Kidney epithelial cell (primary cell): ENCODE measurements at regions not wholly inside any gene's neighbourhood (a gene's known extent, or its start where the extent isn't known, plus 50 kb on each side); places are given as distances from the start of the nearest gene placed in this dataset.

Experiments
- DNase-seq: peaks from one replicate; pipeline ENCODE4 v3.0.0-alpha.2; 2010; ENCODE audit warnings: low read depth
- H3K27me3 ChIP-seq: 2 replicates; pipeline ENCODE4 v1.6.0; 2011; ENCODE audit warnings: low read length; ENCODE audit not compliant: control insufficient read depth, insufficient read depth
- H3K36me3 ChIP-seq: 2 replicates; pipeline ENCODE4 v1.5.1; 2011; ENCODE audit warnings: low read length; ENCODE audit not compliant: control insufficient read depth, insufficient read depth
- H3K4me3 ChIP-seq: 2 replicates; pipeline ENCODE4 v1.5.1; 2011; ENCODE audit warnings: low read depth, mild to moderate bottlenecking, control low read depth, low read length
- CTCF ChIP-seq: IDR thresholded peaks from 2 replicates; pipeline ENCODE4 v1.5.1; 2011; ENCODE audit warnings: mild to moderate bottlenecking, moderate library complexity, low read length, control low read depth, inconsistent platforms; ENCODE audit not compliant: insufficient read depth, poor library complexity, severe bottlenecking

GRCh38 chr18:72324677-72325076, 219.5 kb downstream of the CBLN2 start:
- no peak overlapping the region for H3K4me3 ChIP-seq
- DNase-seq: no peak
- TF ChIP-seq CTCF: no peak
- H3K27me3 ChIP-seq: no peaks in the 10 kb centered on the region
- H3K36me3 ChIP-seq: no peaks in the 10 kb centered on the region

GRCh38 chr18:72316497-72316896, 227.6 kb downstream of the CBLN2 start:
- TF ChIP-seq CTCF: no peak
- Histone ChIP-seq H3K36me3 (no peaks in the 10 kb centered on the region), H3K27me3 (no peaks in the 10 kb centered on the region), H3K4me3 (no peak overlapping the region)
- no peak for DNase-seq

- no peak for TF ChIP-seq CTCF
- no peaks in the 10 kb centered on the region for H3K27me3 ChIP-seq
- no peaks in the 10 kb centered on the region for H3K36me3 ChIP-seq
- no peak for DNase-seq
- H3K4me3 ChIP-seq: no peak overlapping the region
These were observed 260.8 kb downstream of the CBLN2 start for GRCh38 chr18:72283148-72283925.

- no peak for DNase-seq
- no peak for TF ChIP-seq CTCF
- Histone ChIP-seq H3K36me3 (no peaks in the 10 kb centered on the region), H3K27me3 (no peaks in the 10 kb centered on the region), H3K4me3 (no peak overlapping the region)
These were observed 271.1 kb downstream of the CBLN2 start for GRCh38 chr18:72273025-72273424.

GRCh38 chr18:72261590-72261989, 282.6 kb downstream of the CBLN2 start:
- Histone ChIP-seq H3K4me3 (no peak overlapping the region), H3K36me3 (no peaks in the 10 kb centered on the region), H3K27me3 (no peaks in the 10 kb centered on the region)
- no peak for DNase-seq
- TF ChIP-seq CTCF: no peak

- Histone ChIP-seq H3K36me3 (no peaks in the 10 kb centered on the region), H3K27me3 (no peaks in the 10 kb centered on the region), H3K4me3 (no peak overlapping the region)
- DNase-seq: no peak
- TF ChIP-seq CTCF: no peak
These were observed 298.1 kb downstream of the CBLN2 start for GRCh38 chr18:72246076-72246475.
